ENCODE measurements at regions not wholly inside any gene's neighbourhood (a gene's known extent, or its start where the extent isn't known, plus 50 kb on each side); places are given as distances from the start of the nearest gene placed in this dataset.

GRCh38 chr3:189404797-189405484 is 226.2 kb upstream of the TP63 start:
- no peaks in the 10 kb centered on the region for H3K27me3 ChIP-seq (ENCODE audit: insufficient read depth, low read depth, severe bottlenecking)
- H3K4me3 ChIP-seq (ENCODE audit: low read depth, low read length), result no peak overlapping the region
- H3K9me3 ChIP-seq (ENCODE audit: severe bottlenecking), result no peaks in the 10 kb centered on the region
- DNase-seq, result no peak
- no peak for TF ChIP-seq CTCF (IDR thresholded peaks at IDR 0.05; ENCODE audit: low read depth, low read length)
- no peak overlapping the region for H3K27ac ChIP-seq
- no peaks in the 10 kb centered on the region for H3K36me3 ChIP-seq

- Histone ChIP-seq H3K9me3 (ENCODE audit: severe bottlenecking) (no peaks in the 10 kb centered on the region), H3K27me3 (ENCODE audit: insufficient read depth, low read depth, severe bottlenecking) (no peaks in the 10 kb centered on the region), H3K36me3 (no peaks in the 10 kb centered on the region), H3K27ac (no peak overlapping the region), H3K4me3 (ENCODE audit: low read depth, low read length) (no peak overlapping the region)
- no peak for TF ChIP-seq CTCF (IDR thresholded peaks at IDR 0.05; ENCODE audit: low read depth, low read length)
- no peak for DNase-seq
Measured at GRCh38 chr3:189406148-189406547, 225.0 kb upstream of the TP63 start.

- Histone ChIP-seq H3K27ac (no peak overlapping the region), H3K9me3 (ENCODE audit: severe bottlenecking) (no peaks in the 10 kb centered on the region), H3K27me3 (ENCODE audit: insufficient read depth, low read depth, severe bottlenecking) (no peaks in the 10 kb centered on the region), H3K4me3 (ENCODE audit: low read depth, low read length) (no peak overlapping the region), H3K36me3 (no peaks in the 10 kb centered on the region)
- DNase-seq, result no peak
- no peak for TF ChIP-seq CTCF (IDR thresholded peaks at IDR 0.05; ENCODE audit: low read depth, low read length)
Measured at GRCh38 chr3:189410522-189410921, 220.7 kb upstream of the TP63 start.

GRCh38 chr3:189419038-189419437 is 212.2 kb upstream of the TP63 start:
- peak overlapping the region; percentile 40; the same call in 1 of the 2 replicates for H3K27ac ChIP-seq
- DNase-seq, result no peak
- H3K9me3 ChIP-seq (ENCODE audit: severe bottlenecking), result no peaks in the 10 kb centered on the region
- H3K27me3 ChIP-seq (ENCODE audit: insufficient read depth, low read depth, severe bottlenecking), result no peaks in the 10 kb centered on the region
- no peak overlapping the region for H3K4me3 ChIP-seq (ENCODE audit: low read depth, low read length)
- TF ChIP-seq CTCF (IDR thresholded peaks at IDR 0.05; ENCODE audit: low read depth, low read length), result no peak
- no peaks in the 10 kb centered on the region for H3K36me3 ChIP-seq

GRCh38 chr3:189419683-189420082 is 211.5 kb upstream of the TP63 start:
- Histone ChIP-seq H3K27ac (peak overlapping the region; percentile 7; the same call in 1 of the 2 replicates), H3K9me3 (ENCODE audit: severe bottlenecking) (no peaks in the 10 kb centered on the region), H3K36me3 (no peaks in the 10 kb centered on the region), H3K4me3 (ENCODE audit: low read depth, low read length) (no peak overlapping the region), H3K27me3 (ENCODE audit: insufficient read depth, low read depth, severe bottlenecking) (no peaks in the 10 kb centered on the region)
- DNase-seq, result no peak
- no peak for TF ChIP-seq CTCF (IDR thresholded peaks at IDR 0.05; ENCODE audit: low read depth, low read length)

- H3K4me3 ChIP-seq (ENCODE audit: low read depth, low read length), result no peak overlapping the region
- no peaks in the 10 kb centered on the region for H3K27me3 ChIP-seq (ENCODE audit: insufficient read depth, low read depth, severe bottlenecking)
- H3K36me3 ChIP-seq, result no peaks in the 10 kb centered on the region
- H3K27ac ChIP-seq, result no peak overlapping the region
- H3K9me3 ChIP-seq (ENCODE audit: severe bottlenecking), result no peaks in the 10 kb centered on the region
- DNase-seq, result no peak
- TF ChIP-seq CTCF (IDR thresholded peaks at IDR 0.05; ENCODE audit: low read depth, low read length), result no peak
Measured at GRCh38 chr3:189424922-189425321, 206.3 kb upstream of the TP63 start.
